ENCODE measurements at regions not wholly inside any gene's neighbourhood (a gene's known extent, or its start where the extent isn't known, plus 50 kb on each side); places are given as distances from the start of the nearest gene placed in this dataset.

GRCh38 chr6:79862711-79863110, 84.6 kb downstream of the ELOVL4 start:
- Histone ChIP-seq H3K4me2 (ENCODE audit: low read length) (no peak overlapping the region), H3F3A (ENCODE audit: insufficient read depth, low read length) (no peaks in the 10 kb centered on the region), H2AFZ (ENCODE audit: low read length) (no peak overlapping the region), H3K9me3 (ENCODE audit: low read length) (no peaks in the 10 kb centered on the region), H3K4me1 (ENCODE audit: insufficient read depth, low read length, severe bottlenecking) (no peaks in the 10 kb centered on the region), H3K27me3 (ENCODE audit: insufficient read depth, low read length) (no peaks in the 10 kb centered on the region), H3K9me2 (ENCODE audit: low read depth, low read length) (no peaks in the 10 kb centered on the region), H3K9ac (ENCODE audit: low read length) (no peak overlapping the region), H4K20me1 (ENCODE audit: insufficient read depth, low read length) (no peaks in the 10 kb centered on the region), H3K36me3 (ENCODE audit: insufficient read depth, low read length) (no peaks in the 10 kb centered on the region), H3K27ac (ENCODE audit: low read depth, low read length, poor library complexity, severe bottlenecking) (no peak overlapping the region), H3K79me2 (ENCODE audit: insufficient read depth, low read length) (no peaks in the 10 kb centered on the region), H3K4me3 (ENCODE audit: low read depth, low read length, poor library complexity, severe bottlenecking) (no peak overlapping the region)
- no peak for TF ChIP-seq EZH2 (IDR thresholded peaks at IDR 0.05; ENCODE audit: borderline replicate concordance, low read length)
- no peak for TF ChIP-seq CTCF (IDR thresholded peaks at IDR 0.05; ENCODE audit: low read length)

GRCh38 chr6:79862126-79862525, 85.2 kb downstream of the ELOVL4 start:
- Histone ChIP-seq H3K27ac (ENCODE audit: low read depth, low read length, poor library complexity, severe bottlenecking) (no peak overlapping the region), H3K4me2 (ENCODE audit: low read length) (no peak overlapping the region), H3K9me2 (ENCODE audit: low read depth, low read length) (no peaks in the 10 kb centered on the region), H2AFZ (ENCODE audit: low read length) (no peak overlapping the region), H4K20me1 (ENCODE audit: insufficient read depth, low read length) (no peaks in the 10 kb centered on the region), H3K4me3 (ENCODE audit: low read depth, low read length, poor library complexity, severe bottlenecking) (no peak overlapping the region), H3K27me3 (ENCODE audit: insufficient read depth, low read length) (no peaks in the 10 kb centered on the region), H3K9me3 (ENCODE audit: low read length) (no peaks in the 10 kb centered on the region), H3K9ac (ENCODE audit: low read length) (no peak overlapping the region), H3F3A (ENCODE audit: insufficient read depth, low read length) (no peaks in the 10 kb centered on the region), H3K4me1 (ENCODE audit: insufficient read depth, low read length, severe bottlenecking) (no peaks in the 10 kb centered on the region), H3K79me2 (ENCODE audit: insufficient read depth, low read length) (no peaks in the 10 kb centered on the region), H3K36me3 (ENCODE audit: insufficient read depth, low read length) (no peaks in the 10 kb centered on the region)
- TF ChIP-seq EZH2 (IDR thresholded peaks at IDR 0.05; ENCODE audit: borderline replicate concordance, low read length) (no peak), CTCF (IDR thresholded peaks at IDR 0.05; ENCODE audit: low read length) (no peak)

GRCh38 chr6:79861023-79861422, 86.3 kb downstream of the ELOVL4 start:
- Histone ChIP-seq H3K9ac (ENCODE audit: low read length) (no peak overlapping the region), H4K20me1 (ENCODE audit: insufficient read depth, low read length) (no peaks in the 10 kb centered on the region)
- TF ChIP-seq CTCF (IDR thresholded peaks at IDR 0.05; ENCODE audit: low read length) (no peak), EZH2 (IDR thresholded peaks at IDR 0.05; ENCODE audit: borderline replicate concordance, low read length) (no peak)

More at GRCh38 chr6:79861023-79861422, 86.3 kb downstream of the ELOVL4 start:
- H3F3A ChIP-seq (ENCODE audit: insufficient read depth, low read length): no peaks in the 10 kb centered on the region
- H3K4me2 ChIP-seq (ENCODE audit: low read length): no peak overlapping the region
- no peaks in the 10 kb centered on the region for H3K4me1 ChIP-seq (ENCODE audit: insufficient read depth, low read length, severe bottlenecking)
- no peaks in the 10 kb centered on the region for H3K9me2 ChIP-seq (ENCODE audit: low read depth, low read length)
- H2AFZ ChIP-seq (ENCODE audit: low read length): no peak overlapping the region
- H3K36me3 ChIP-seq (ENCODE audit: insufficient read depth, low read length): no peaks in the 10 kb centered on the region
- no peaks in the 10 kb centered on the region for H3K79me2 ChIP-seq (ENCODE audit: insufficient read depth, low read length)
- no peaks in the 10 kb centered on the region for H3K9me3 ChIP-seq (ENCODE audit: low read length)
- H3K4me3 ChIP-seq (ENCODE audit: low read depth, low read length, poor library complexity, severe bottlenecking): no peak overlapping the region
- H3K27ac ChIP-seq (ENCODE audit: low read depth, low read length, poor library complexity, severe bottlenecking): no peak overlapping the region
- H3K27me3 ChIP-seq (ENCODE audit: insufficient read depth, low read length): no peaks in the 10 kb centered on the region
